GM18951 (cell line): ENCODE measurements at regions not wholly inside any gene's neighbourhood (a gene's known extent, or its start where the extent isn't known, plus 50 kb on each side); places are given as distances from the start of the nearest gene placed in this dataset.

Source experiments
- POLR2A ChIP-seq: IDR thresholded peaks from 4 replicates; pipeline ENCODE4 v1.6.1; 2011; ENCODE audit warnings: mild to moderate bottlenecking; ENCODE audit not compliant: insufficient read length, insufficient read depth; ENCODE audit errors: extremely low read depth
- in situ Hi-C: fragments of 300-500 bp; cut with MboI; formaldehyde crosslinking; loops from one replicate; pipeline ENCODE4 v1.12.0; 2022; ENCODE audit warnings: low sequenced_read_pairs, mixed read lengths, inconsistent platforms; ENCODE audit not compliant: unreplicated experiment

GRCh38 chr2:23207871-23208270, 177.1 kb upstream of the KLHL29 start:
- in situ Hi-C loops: no loop called here
- TF ChIP-seq POLR2A: no peak

- no peak for TF ChIP-seq POLR2A
Observed at GRCh38 chr2:23208339-23208738, 176.6 kb upstream of the KLHL29 start.

GRCh38 chr2:23209059-23209458, 175.9 kb upstream of the KLHL29 start:
- in situ Hi-C loops: no loop called here
- TF ChIP-seq POLR2A: no peak

More at GRCh38 chr2:23208339-23208738, 176.6 kb upstream of the KLHL29 start:
- in situ Hi-C loops: no loop called here

- TF ChIP-seq POLR2A: no peak
- in situ Hi-C loops: no loop called here
Observed at GRCh38 chr2:23211987-23212583, 172.9 kb upstream of the KLHL29 start.

- TF ChIP-seq POLR2A: no peak
- in situ Hi-C loops: no loop called here
Observed at GRCh38 chr2:23213196-23213595, 171.8 kb upstream of the KLHL29 start.

GRCh38 chr2:23215016-23215415, 170.0 kb upstream of the KLHL29 start:
- in situ Hi-C loops: no loop called here
- TF ChIP-seq POLR2A: no peak

- in situ Hi-C loops: no loop called here
Observed at GRCh38 chr2:23219666-23220065, 165.3 kb upstream of the KLHL29 start.

GRCh38 chr2:23220513-23221094, 164.4 kb upstream of the KLHL29 start:
- TF ChIP-seq POLR2A: no peak
- in situ Hi-C loops: no loop called here

More at GRCh38 chr2:23219666-23220065, 165.3 kb upstream of the KLHL29 start:
- no peak for TF ChIP-seq POLR2A

GRCh38 chr2:23221236-23221635, 163.7 kb upstream of the KLHL29 start:
- in situ Hi-C loops: no loop called here
- TF ChIP-seq POLR2A: no peak

GRCh38 chr2:23221901-23222300, 163.1 kb upstream of the KLHL29 start:
- TF ChIP-seq POLR2A: no peak
- in situ Hi-C loops: no loop called here

GRCh38 chr2:23230885-23231284, 154.1 kb upstream of the KLHL29 start:
- in situ Hi-C loops: no loop called here
- TF ChIP-seq POLR2A: no peak

- in situ Hi-C loops: no loop called here
- no peak for TF ChIP-seq POLR2A
Observed at GRCh38 chr2:23231865-23232264, 153.1 kb upstream of the KLHL29 start.

GRCh38 chr2:23235292-23235691, 149.7 kb upstream of the KLHL29 start:
- TF ChIP-seq POLR2A: no peak
- in situ Hi-C loops: no loop called here

- TF ChIP-seq POLR2A: no peak
- in situ Hi-C loops: no loop called here
Observed at GRCh38 chr2:23235736-23236135, 149.2 kb upstream of the KLHL29 start.
